ENCODE measurements at regions not wholly inside any gene's neighbourhood (a gene's known extent, or its start where the extent isn't known, plus 50 kb on each side); places are given as distances from the start of the nearest gene placed in this dataset.

- no peak for TF ChIP-seq RAD21 (IDR thresholded peaks at IDR 0.05; ENCODE audit: insufficient read depth, low read depth, low read length)
- no peak for TF ChIP-seq NFXL1 (IDR thresholded peaks at IDR 0.05; ENCODE audit: borderline replicate concordance)
- TF ChIP-seq MAX (IDR thresholded peaks at IDR 0.05; ENCODE audit: low read depth, low read length) = no peak
- TF ChIP-seq FOXM1 (IDR thresholded peaks at IDR 0.05; ENCODE audit: low read depth, low read length) = no peak
- TF ChIP-seq SMC3 (IDR thresholded peaks at IDR 0.05; ENCODE audit: borderline replicate concordance, low read length) = no peak
- TF ChIP-seq EP300 (IDR thresholded peaks at IDR 0.05; ENCODE audit: borderline replicate concordance in 1 of 2, control insufficient read depth in 1 of 2, low read depth in 2 of 2, low read length in 2 of 2) = no peak
- TF ChIP-seq MEF2A (IDR thresholded peaks at IDR 0.05; ENCODE audit: insufficient read depth, low read depth, low read length) = no peak
These were observed 502.2 kb downstream of the ARL4A start for GRCh38 chr7:13189668-13190067.

Data from GM12878 (cell line).